ENCODE measurements at regions not wholly inside any gene's neighbourhood (a gene's known extent, or its start where the extent isn't known, plus 50 kb on each side); places are given as distances from the start of the nearest gene placed in this dataset.

GRCh38 chr10:113485736-113486135 is 67.1 kb upstream of the HABP2 start (continued):
- TF ChIP-seq ZNF692 (tag by site-specific recombination; IDR thresholded peaks at IDR 0.05) (no peak), ZNF621 (tag by site-specific recombination; IDR thresholded peaks at IDR 0.05) (no peak), SP7 (tag by site-specific recombination; IDR thresholded peaks at IDR 0.05) (no peak), ZNF114 (tag by site-specific recombination; IDR thresholded peaks at IDR 0.05) (no peak), EGR2 (tag by site-specific recombination; IDR thresholded peaks at IDR 0.05; ENCODE audit: low read depth) (no peak), KLF7 (tag by site-specific recombination; IDR thresholded peaks at IDR 0.05; ENCODE audit: borderline replicate concordance) (no peak), ZSCAN23 (tag by site-specific recombination; IDR thresholded peaks at IDR 0.05) (no peak), ZNF148 (tag by site-specific recombination; IDR thresholded peaks at IDR 0.05; ENCODE audit: borderline replicate concordance) (no peak), ELK4 (IDR thresholded peaks at IDR 0.05; ENCODE audit: borderline replicate concordance, low read depth, low read length) (no peak)

GRCh38 chr10:113486531-113486930 is 66.3 kb upstream of the HABP2 start:
- TF ChIP-seq ZNF335 (tag by site-specific recombination; conservative IDR thresholded peaks at IDR 0.05) = no peak
- no peak for TF ChIP-seq ZNF561 (tag by site-specific recombination; IDR thresholded peaks at IDR 0.05; ENCODE audit: borderline replicate concordance)
- no peak for TF ChIP-seq ZNF785 (tag by site-specific recombination; IDR thresholded peaks at IDR 0.05)
- POLR2A ChIA-PET = no interaction called here
- Histone ChIP-seq H3K9me3 (ENCODE audit: control insufficient read depth, insufficient read depth, low read depth, low read length) (no peaks in the 10 kb centered on the region), H3K36me3 (ENCODE audit: control insufficient read depth in 2 of 2, insufficient read depth in 1 of 2, low read length in 2 of 2) (no peaks in the 10 kb centered on the region), H3K4me1 (ENCODE audit: control insufficient read depth, insufficient read depth, low read length) (no peaks in the 10 kb centered on the region), H3K4me3 (ENCODE audit: low read depth, low read length) (no peak overlapping the region), H3K27ac (ENCODE audit: extremely low read depth, low read depth, low read length) (no peak overlapping the region)
- CTCF ChIA-PET = no interaction called here

GRCh38 chr10:113487154-113487553 is 65.7 kb upstream of the HABP2 start:
- CTCF ChIA-PET = no interaction called here
- no peaks in the 10 kb centered on the region for H3K9me3 ChIP-seq (ENCODE audit: control insufficient read depth, insufficient read depth, low read depth, low read length)
- H3K36me3 ChIP-seq (ENCODE audit: control insufficient read depth in 2 of 2, insufficient read depth in 1 of 2, low read length in 2 of 2) = no peaks in the 10 kb centered on the region
- H3K27ac ChIP-seq (ENCODE audit: extremely low read depth, low read depth, low read length) = no peak overlapping the region
- POLR2A ChIA-PET = no interaction called here
- TF ChIP-seq ZBTB26 (tag by site-specific recombination; optimal IDR thresholded peaks at IDR 0.05) = no peak
- no peak for TF ChIP-seq KLF10 (tag by site-specific recombination; IDR thresholded peaks at IDR 0.05)
- TF ChIP-seq ZNF140 (tag by site-specific recombination; IDR thresholded peaks at IDR 0.05) = no peak
- no peak for TF ChIP-seq GLIS1 (tag by site-specific recombination; IDR thresholded peaks at IDR 0.05)
- no peak for TF ChIP-seq ZNF19 (tag by site-specific recombination; IDR thresholded peaks at IDR 0.05; ENCODE audit: low read depth)
- TF ChIP-seq ZBTB11 (tag by site-specific recombination; conservative IDR thresholded peaks at IDR 0.05; ENCODE audit: low read depth) = no peak
- no peak for TF ChIP-seq ZNF843 (tag by site-specific recombination; IDR thresholded peaks at IDR 0.05)
- no peak for TF ChIP-seq ZBTB17 (tag by site-specific recombination; IDR thresholded peaks at IDR 0.05)
- no peak for TF ChIP-seq ZNF391 (tag by site-specific recombination; IDR thresholded peaks at IDR 0.05; ENCODE audit: borderline replicate concordance, low read depth)
- no peak for TF ChIP-seq ZNF677 (tag by site-specific recombination; IDR thresholded peaks at IDR 0.05)
- TF ChIP-seq SETDB1 (IDR thresholded peaks at IDR 0.05; ENCODE audit: insufficient read length, low read length) = no peak
- TF ChIP-seq ZNF404 (tag by site-specific recombination; IDR thresholded peaks at IDR 0.05) = no peak
- no peak for TF ChIP-seq ZNF174 (tag by site-specific recombination; IDR thresholded peaks at IDR 0.05)
- no peaks in the 10 kb centered on the region for H3K4me1 ChIP-seq (ENCODE audit: control insufficient read depth, insufficient read depth, low read length)
- no peak overlapping the region for H3K4me3 ChIP-seq (ENCODE audit: low read depth, low read length)

Data from HEK293 (cell line).